Upper lobe of left lung (tissue), 4 donors: ENCODE measurements at regions not wholly inside any gene's neighbourhood (a gene's known extent, or its start where the extent isn't known, plus 50 kb on each side); places are given as distances from the start of the nearest gene placed in this dataset.

Experiments
- POLR2A ChIP-seq, 4 donors: fragments of 450-650 bp; IDR thresholded peaks; one replicate each; pipeline ENCODE4 v1.5.1; 2016 to 2017; ENCODE audit warnings: antibody characterized with exemption in 4 of 4, mild to moderate bottlenecking in 2 of 4
- TF ChIP-seq, protein P1 (sequence below), 6 experiments: fragments of 450-650 bp in 4 of 6; fragments of 200-600 bp in 2 of 6; sonication (generic) in 2 of 6; IDR thresholded peaks; one replicate each; pipeline ENCODE4 v1.5.1; 2016 to 2019; ENCODE audit warnings: antibody characterized with exemption in 6 of 6

DNA sequence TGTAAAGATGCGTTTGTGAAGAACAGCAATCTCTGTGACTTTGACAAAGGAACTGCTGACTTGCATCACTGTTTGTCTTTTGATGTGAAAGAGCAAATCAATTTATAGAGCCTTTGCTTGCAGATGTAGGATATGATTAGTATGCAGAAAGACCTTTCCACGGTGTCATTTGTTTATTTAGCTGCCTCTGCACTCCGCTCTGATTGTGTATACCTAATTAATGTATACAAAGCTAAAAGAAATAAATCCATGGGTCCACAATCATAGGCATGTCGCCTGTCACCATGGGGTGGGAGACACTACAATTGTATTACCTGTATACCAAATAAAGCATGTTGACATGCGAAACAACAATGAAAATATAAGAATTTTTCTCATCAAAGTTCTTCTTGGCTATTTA, 410.7 kb downstream of the MZT1 start:
- TF ChIP-seq POLR2A (IDR thresholded peaks at IDR 0.05), result no peak
- TF ChIP-seq, protein P1, sequence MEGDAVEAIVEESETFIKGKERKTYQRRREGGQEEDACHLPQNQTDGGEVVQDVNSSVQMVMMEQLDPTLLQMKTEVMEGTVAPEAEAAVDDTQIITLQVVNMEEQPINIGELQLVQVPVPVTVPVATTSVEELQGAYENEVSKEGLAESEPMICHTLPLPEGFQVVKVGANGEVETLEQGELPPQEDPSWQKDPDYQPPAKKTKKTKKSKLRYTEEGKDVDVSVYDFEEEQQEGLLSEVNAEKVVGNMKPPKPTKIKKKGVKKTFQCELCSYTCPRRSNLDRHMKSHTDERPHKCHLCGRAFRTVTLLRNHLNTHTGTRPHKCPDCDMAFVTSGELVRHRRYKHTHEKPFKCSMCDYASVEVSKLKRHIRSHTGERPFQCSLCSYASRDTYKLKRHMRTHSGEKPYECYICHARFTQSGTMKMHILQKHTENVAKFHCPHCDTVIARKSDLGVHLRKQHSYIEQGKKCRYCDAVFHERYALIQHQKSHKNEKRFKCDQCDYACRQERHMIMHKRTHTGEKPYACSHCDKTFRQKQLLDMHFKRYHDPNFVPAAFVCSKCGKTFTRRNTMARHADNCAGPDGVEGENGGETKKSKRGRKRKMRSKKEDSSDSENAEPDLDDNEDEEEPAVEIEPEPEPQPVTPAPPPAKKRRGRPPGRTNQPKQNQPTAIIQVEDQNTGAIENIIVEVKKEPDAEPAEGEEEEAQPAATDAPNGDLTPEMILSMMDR (IDR thresholded peaks at IDR 0.05), result no peak
